Peyer's patch (tissue), 4 donors: ENCODE measurements at regions not wholly inside any gene's neighbourhood (a gene's known extent, or its start where the extent isn't known, plus 50 kb on each side); places are given as distances from the start of the nearest gene placed in this dataset.
"Not testable (repeated sequence)": the region's sequence is repeated elsewhere in the genome, so short reads cannot be mapped to it uniquely, and the experiment has no call there.

ENCODE experiments used
- CTCF ChIP-seq, 6 experiments: fragments of 450-650 bp in 4 of 6; fragments of 200-600 bp in 2 of 6; sonication (generic) in 1 of 6; IDR thresholded peaks; one replicate each; pipeline ENCODE4 v1.5.1; 2017 to 2019; ENCODE audit warnings: antibody characterized with exemption in 6 of 6, mild to moderate bottlenecking in 3 of 6, moderate library complexity in 1 of 6
- POLR2A ChIP-seq, 2 donors: fragments of 450-650 bp; IDR thresholded peaks; one replicate each; pipeline ENCODE4 v1.5.1; 2017; ENCODE audit warnings: antibody characterized with exemption in 2 of 2, mild to moderate bottlenecking in 2 of 2, moderate library complexity in 2 of 2

DNA sequence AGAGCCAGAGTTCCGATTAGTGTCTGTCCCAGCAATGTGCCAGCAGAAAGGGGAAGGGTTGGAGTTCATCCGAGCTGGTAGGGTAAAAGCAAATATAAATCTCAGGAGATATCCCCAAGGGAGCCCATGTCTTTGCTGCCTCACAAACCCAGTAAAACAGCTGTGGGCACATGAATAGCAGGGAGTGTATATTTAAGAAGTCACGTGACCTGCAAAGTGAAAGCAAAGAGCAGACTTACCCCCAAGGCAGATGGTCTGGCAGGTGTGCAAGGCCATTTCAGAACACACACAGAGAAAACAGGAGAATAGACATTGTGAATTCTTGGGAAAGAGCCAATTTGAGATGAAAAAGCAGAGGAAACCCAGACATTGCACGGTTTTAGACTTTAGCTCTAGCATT, 653.4 kb downstream of the TGIF2LX start:
- not testable (repeated sequence) for TF ChIP-seq CTCF, POLR2A (IDR thresholded peaks at IDR 0.05)
